ENCODE measurements at regions not wholly inside any gene's neighbourhood (a gene's known extent, or its start where the extent isn't known, plus 50 kb on each side); places are given as distances from the start of the nearest gene placed in this dataset.

GRCh38 chr9:105864248-105864898 is 170.0 kb downstream of the TMEM38B start:
- intact Hi-C loops (cut with DNase I; ENCODE audit: low total_unique reads) (no loop called here), in situ Hi-C loops (cut with MboI; ENCODE audit: low pct_ligation_motif_present in 1 of 4, low pct_unique_long_range_greater_than_20kb in 1 of 4, low sequenced_read_pairs in 3 of 4) (no loop called here)
- no peaks in the 10 kb centered on the region for H3K36me3 ChIP-seq
- H3K27me3 ChIP-seq: no peaks in the 10 kb centered on the region
- no peak for DNase-seq
- H3K9me3 ChIP-seq: no peaks in the 10 kb centered on the region
- H3K4me3 ChIP-seq: no peak overlapping the region
- TF ChIP-seq EP300 (IDR thresholded peaks at IDR 0.05; ENCODE audit: low read depth) (no peak), POLR2AphosphoS5 (IDR thresholded peaks at IDR 0.05) (no peak)
- WGBS, 2 donors (ENCODE audit: low coverage in 1 of 2): 73 to 75% methylated on average over 3 to 6 of the region's 6 CpGs
- H3K4me1 ChIP-seq: no peaks in the 10 kb centered on the region
- no peak overlapping the region for H3K27ac ChIP-seq

- Histone ChIP-seq H3K4me3 (no peak overlapping the region), H3K36me3 (no peaks in the 10 kb centered on the region), H3K9me3 (no peaks in the 10 kb centered on the region), H3K27ac (no peak overlapping the region), H3K27me3 (no peaks in the 10 kb centered on the region), H3K4me1 (no peaks in the 10 kb centered on the region)
- TF ChIP-seq EP300 (IDR thresholded peaks at IDR 0.05; ENCODE audit: low read depth): no peak
- no peak for DNase-seq
- intact Hi-C loops (cut with DNase I; ENCODE audit: low total_unique reads) (no loop called here), in situ Hi-C loops (cut with MboI; ENCODE audit: low pct_ligation_motif_present in 1 of 4, low pct_unique_long_range_greater_than_20kb in 1 of 4, low sequenced_read_pairs in 3 of 4) (no loop called here)
- WGBS, 2 donors (ENCODE audit: low coverage in 1 of 2): 87% methylated on average over 4 of the region's 4 CpGs; no CpG with 5 or more reads in 1 of the 2 donors
These were observed 170.9 kb downstream of the TMEM38B start for GRCh38 chr9:105865285-105865684.

DNA sequence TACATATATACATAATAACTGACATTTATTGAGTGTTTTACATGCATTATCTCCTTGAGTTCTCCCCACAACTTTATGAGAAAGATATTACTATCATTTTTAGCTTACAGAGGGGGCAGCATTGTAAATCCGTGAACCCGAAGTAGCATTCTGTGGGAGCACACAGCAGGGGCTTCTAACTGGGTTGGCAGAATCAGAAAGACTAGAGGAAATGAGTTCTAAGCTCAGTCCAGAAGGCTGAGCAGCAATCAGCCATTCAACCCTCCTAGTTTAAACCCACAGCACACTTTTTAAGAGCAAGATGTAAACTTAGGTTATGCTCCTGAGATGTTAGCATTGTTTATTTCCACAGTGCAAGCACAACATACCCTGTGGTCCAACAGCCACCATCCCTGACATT is 177.2 kb downstream of the TMEM38B start:
- H3K36me3 ChIP-seq: no peaks in the 10 kb centered on the region
- in situ Hi-C loops (cut with MboI; ENCODE audit: low pct_ligation_motif_present in 1 of 4, low pct_unique_long_range_greater_than_20kb in 1 of 4, low sequenced_read_pairs in 3 of 4) (no loop called here), intact Hi-C loops (cut with DNase I; ENCODE audit: low total_unique reads) (no loop called here)
- no peak for DNase-seq
- H3K27me3 ChIP-seq: no peaks in the 10 kb centered on the region
- no peak overlapping the region for H3K27ac ChIP-seq
- TF ChIP-seq EP300 (IDR thresholded peaks at IDR 0.05; ENCODE audit: low read depth) (no peak), POLR2AphosphoS5 (IDR thresholded peaks at IDR 0.05) (no peak), POLR2A (IDR thresholded peaks at IDR 0.05) (no peak)
- TF ChIP-seq, protein P1, sequence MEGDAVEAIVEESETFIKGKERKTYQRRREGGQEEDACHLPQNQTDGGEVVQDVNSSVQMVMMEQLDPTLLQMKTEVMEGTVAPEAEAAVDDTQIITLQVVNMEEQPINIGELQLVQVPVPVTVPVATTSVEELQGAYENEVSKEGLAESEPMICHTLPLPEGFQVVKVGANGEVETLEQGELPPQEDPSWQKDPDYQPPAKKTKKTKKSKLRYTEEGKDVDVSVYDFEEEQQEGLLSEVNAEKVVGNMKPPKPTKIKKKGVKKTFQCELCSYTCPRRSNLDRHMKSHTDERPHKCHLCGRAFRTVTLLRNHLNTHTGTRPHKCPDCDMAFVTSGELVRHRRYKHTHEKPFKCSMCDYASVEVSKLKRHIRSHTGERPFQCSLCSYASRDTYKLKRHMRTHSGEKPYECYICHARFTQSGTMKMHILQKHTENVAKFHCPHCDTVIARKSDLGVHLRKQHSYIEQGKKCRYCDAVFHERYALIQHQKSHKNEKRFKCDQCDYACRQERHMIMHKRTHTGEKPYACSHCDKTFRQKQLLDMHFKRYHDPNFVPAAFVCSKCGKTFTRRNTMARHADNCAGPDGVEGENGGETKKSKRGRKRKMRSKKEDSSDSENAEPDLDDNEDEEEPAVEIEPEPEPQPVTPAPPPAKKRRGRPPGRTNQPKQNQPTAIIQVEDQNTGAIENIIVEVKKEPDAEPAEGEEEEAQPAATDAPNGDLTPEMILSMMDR (IDR thresholded peaks at IDR 0.05): no peak
- no peaks in the 10 kb centered on the region for H3K9me3 ChIP-seq
- H3K4me3 ChIP-seq: no peak overlapping the region
- no peaks in the 10 kb centered on the region for H3K4me1 ChIP-seq
- WGBS, 2 donors (ENCODE audit: low coverage in 1 of 2): 86% methylated on average over 2 of the region's 2 CpGs

GRCh38 chr9:105873801-105874200 is 179.5 kb downstream of the TMEM38B start:
- Histone ChIP-seq H3K9me3 (no peaks in the 10 kb centered on the region), H3K27ac (no peak overlapping the region), H3K36me3 (no peaks in the 10 kb centered on the region), H3K4me3 (no peak overlapping the region), H3K4me1 (no peaks in the 10 kb centered on the region), H3K27me3 (no peaks in the 10 kb centered on the region)
- TF ChIP-seq, protein P1 (IDR thresholded peaks at IDR 0.05): no peak
- TF ChIP-seq EP300 (IDR thresholded peaks at IDR 0.05; ENCODE audit: low read depth) (no peak), POLR2A (IDR thresholded peaks at IDR 0.05) (no peak), POLR2AphosphoS5 (IDR thresholded peaks at IDR 0.05) (no peak)
- in situ Hi-C loops (cut with MboI; ENCODE audit: low pct_ligation_motif_present in 1 of 4, low pct_unique_long_range_greater_than_20kb in 1 of 4, low sequenced_read_pairs in 3 of 4) (no loop called here), intact Hi-C loops (cut with DNase I; ENCODE audit: low total_unique reads) (no loop called here)
- DNase-seq: no peak
- WGBS, 2 donors (ENCODE audit: low coverage in 1 of 2): 77 to 88% methylated on average over 3 of the region's 3 CpGs

DNA sequence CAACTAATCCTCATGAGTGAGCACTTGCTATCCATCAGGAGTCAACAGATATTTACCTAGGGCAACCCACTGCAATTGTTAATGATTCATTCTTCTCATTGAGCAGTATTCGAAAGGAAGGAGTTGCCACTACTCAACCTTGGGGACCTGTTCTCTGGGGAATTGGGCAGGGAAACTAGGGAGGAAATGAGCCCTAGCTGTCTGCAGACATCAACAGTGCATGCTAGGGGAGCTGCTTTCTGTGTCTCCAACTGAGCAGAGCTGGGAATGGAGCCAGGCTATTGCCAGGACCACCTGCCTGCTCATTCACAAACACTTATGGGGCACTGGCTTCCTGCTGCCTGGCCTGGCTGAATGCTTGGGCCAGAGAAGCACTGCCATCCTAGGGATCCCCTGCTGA is 183.4 kb downstream of the TMEM38B start:
- WGBS, 2 donors (ENCODE audit: low coverage in 1 of 2): 74% methylated on average over 1 of the region's 1 CpG; no CpG with 5 or more reads in 1 of the 2 donors
- no peaks in the 10 kb centered on the region for H3K36me3 ChIP-seq
- no peaks in the 10 kb centered on the region for H3K4me1 ChIP-seq
- no peak overlapping the region for H3K4me3 ChIP-seq
- no peaks in the 10 kb centered on the region for H3K27me3 ChIP-seq
- DNase-seq: no peak
- H3K27ac ChIP-seq: no peak overlapping the region
- no peaks in the 10 kb centered on the region for H3K9me3 ChIP-seq
- intact Hi-C loops (cut with DNase I; ENCODE audit: low total_unique reads): no loop called here
- in situ Hi-C loops (cut with MboI; ENCODE audit: low pct_ligation_motif_present in 1 of 4, low pct_unique_long_range_greater_than_20kb in 1 of 4, low sequenced_read_pairs in 3 of 4): loop anchor here in 1 of 4 donors (25.0 kb wide), 1 partner anchor 265 kb away; no protein-coding TSS in a partner anchor
- no peak for TF ChIP-seq EP300 (IDR thresholded peaks at IDR 0.05; ENCODE audit: low read depth)
- TF ChIP-seq, protein P1 (IDR thresholded peaks at IDR 0.05): no peak
- no peak for TF ChIP-seq POLR2AphosphoS5 (IDR thresholded peaks at IDR 0.05)
- no peak for TF ChIP-seq POLR2A (IDR thresholded peaks at IDR 0.05)
